ENCODE measurements at regions not wholly inside any gene's neighbourhood (a gene's known extent, or its start where the extent isn't known, plus 50 kb on each side); places are given as distances from the start of the nearest gene placed in this dataset.
"Not testable (repeated sequence)": the region's sequence is repeated elsewhere in the genome, so short reads cannot be mapped to it uniquely, and the experiment has no call there.

DNA sequence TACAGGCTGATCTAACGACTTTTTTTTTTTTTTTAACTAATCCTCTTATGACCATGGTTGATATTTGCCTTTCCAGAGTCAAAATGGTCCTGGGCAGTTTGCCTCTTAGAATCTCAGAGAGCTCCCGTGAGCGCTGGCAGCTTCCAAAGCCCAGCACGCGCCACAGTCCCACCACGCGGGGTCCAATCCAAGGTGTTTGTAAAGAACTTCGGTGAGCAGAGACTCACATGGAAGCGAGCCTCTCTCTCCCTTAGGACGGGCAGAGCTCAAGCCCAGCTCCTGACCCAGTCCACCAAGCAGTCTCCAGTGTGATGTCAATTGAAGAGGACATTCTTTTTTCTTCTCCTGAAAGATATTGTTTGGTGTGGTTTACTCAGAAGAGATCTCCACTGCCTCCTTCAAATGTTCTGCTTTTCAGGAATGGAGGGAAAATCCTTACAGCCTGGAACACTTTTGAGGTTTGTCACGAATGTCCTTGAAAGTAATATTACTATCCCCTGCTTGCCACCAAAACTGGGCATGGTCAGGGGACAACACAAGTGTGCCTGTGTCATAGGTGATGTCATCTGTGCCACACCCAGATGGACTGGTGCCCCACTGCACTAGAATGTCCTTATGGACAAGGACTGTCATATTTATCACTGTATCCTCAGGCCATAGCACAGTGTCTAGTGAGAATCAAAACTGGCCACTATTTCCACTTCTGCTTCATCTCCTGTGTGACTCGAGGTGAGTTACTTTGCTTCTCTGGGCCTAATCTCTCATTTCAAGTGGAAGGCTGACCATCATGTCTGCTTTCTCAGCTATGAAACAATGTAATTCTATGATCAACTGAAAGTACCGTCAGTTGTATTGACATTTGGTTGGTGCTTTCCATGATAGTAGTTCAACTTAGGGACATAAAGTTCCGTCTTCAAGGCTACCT lies 97.4 kb upstream of the EDEM3 start:
- DNase-seq = no peak

GRCh38 chr1:184843732-184844495 lies 89.3 kb upstream of the EDEM3 start:
- DNase-seq = no peak

DNA sequence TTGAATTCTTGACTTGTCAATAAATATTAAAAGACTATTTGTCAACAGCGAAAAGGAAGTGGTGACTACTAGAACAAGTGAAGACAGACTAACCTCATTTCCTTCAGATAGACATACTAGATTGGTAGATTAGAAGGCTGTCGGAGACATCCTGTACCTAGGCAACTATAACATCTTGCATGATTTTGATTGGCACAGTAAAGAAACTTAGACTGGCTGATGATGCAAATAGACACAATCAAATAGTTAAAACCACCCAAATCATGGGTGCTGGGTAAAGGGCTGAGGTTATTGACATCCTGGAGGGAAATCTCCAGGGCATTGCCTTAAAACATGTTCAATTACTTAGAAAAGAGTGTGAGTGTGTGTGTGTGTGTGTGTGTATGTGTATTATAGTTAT lies 85.9 kb upstream of the EDEM3 start:
- DNase-seq = no peak

- peak; percentile 97 for DNase-seq
These were observed 83.9 kb upstream of the EDEM3 start for GRCh38 chr1:184838504-184838951.

- no peak for DNase-seq
These were observed 82.6 kb upstream of the EDEM3 start for GRCh38 chr1:184836934-184837895.

DNA sequence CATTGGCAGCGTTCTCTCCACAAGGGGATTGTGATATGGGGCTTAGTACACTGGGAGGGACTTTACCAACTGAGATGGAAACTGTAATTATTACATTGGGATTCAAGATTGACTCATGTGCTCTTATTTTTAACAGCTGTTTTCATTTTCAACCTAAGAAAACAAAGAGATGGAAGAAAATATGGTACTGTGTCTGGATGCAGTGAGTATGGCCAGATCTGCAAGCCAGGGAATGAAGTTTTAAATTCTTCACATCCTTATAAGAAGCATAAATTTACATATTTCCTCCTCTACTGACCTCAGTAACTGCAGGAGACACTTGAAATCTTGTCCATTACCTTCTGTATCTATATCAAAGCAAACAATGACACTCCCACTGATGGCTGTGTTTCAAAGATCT lies 81.5 kb upstream of the EDEM3 start:
- peak; percentile 51 for DNase-seq

GRCh38 chr1:184833994-184834393 lies 79.3 kb upstream of the EDEM3 start:
- DNase-seq = not testable (repeated sequence)

DNA sequence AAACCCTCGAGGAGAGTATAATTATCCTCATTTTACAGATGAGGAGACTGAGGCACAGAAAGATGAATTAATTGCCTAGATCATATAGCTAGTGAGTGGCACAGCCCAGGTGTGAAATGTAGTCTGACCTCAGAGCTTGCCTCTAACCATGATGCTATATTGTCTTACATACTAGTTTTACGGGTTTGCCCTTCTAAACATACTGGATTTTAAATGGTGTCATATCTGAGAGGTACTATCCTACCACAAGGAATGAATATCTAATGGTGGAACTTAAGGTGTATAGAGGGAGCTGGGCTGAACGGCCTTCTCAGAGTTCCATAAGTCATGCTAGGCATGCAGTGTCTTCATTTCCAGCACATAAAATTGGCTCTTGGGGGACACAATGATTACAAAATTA lies 77.9 kb upstream of the EDEM3 start:
- no peak for DNase-seq

GRCh38 chr1:184829496-184829895 lies 74.8 kb upstream of the EDEM3 start:
- DNase-seq = not testable (repeated sequence)

GRCh38 chr1:184828369-184828717 lies 73.7 kb upstream of the EDEM3 start:
- no peak for DNase-seq

DNA sequence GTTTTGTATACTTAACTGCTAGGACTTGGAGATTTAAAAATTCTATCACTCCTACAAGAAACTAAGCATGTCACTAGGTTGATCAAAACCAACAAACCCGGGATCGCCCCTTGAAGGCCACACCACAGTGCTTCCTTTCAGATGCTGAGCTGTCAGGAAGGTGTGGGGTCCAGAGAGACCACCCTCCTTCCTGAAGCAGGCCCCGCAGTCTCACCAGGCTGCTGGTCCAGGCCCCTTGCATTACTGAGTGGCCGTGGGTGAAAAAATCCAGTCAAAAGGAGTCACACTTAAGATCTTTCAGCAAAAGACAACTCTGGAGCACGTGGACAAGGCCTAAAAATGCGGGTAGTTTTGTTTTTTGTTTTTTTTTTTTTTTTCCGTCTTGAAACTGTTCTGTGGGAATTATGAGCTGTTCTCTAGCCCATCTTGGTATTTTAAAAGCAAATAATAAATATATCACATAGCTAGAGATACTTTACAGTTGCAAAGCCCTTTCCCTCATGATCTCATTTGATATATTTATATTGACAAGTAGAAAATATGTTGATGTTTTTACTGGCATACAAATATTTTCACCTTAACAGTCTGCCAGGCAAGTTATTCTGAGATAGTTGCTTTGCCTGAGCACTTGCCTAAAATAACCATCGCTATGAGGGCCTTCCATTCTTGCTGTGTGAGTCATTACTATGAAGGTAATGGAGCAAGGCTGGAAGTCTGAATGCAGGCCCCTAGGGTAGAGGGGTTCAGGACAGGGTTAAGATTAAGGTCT lies 73.1 kb upstream of the EDEM3 start:
- peak; percentile 81 for DNase-seq

GRCh38 chr1:184826001-184826400 lies 71.3 kb upstream of the EDEM3 start:
- DNase-seq = no peak

DNA sequence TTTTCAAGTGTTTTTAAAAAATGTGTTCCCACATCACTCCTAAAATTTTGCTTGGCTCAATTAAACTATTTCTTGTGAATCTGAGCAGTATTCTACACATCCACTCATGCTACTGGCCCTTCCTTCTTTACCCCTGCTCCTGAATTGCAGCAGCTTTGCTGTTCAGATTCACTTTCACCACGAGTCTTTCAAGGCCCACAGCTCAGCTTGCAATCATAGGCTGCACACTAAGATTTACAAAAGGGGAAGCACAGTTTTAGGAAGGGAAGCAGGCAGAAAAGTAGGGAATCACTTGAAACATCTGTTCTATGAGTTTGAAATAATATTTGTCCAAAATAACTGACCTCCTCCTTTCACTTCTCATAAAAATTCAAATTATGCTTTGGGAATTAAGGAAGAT lies 70.9 kb upstream of the EDEM3 start:
- DNase-seq = no peak

DNA sequence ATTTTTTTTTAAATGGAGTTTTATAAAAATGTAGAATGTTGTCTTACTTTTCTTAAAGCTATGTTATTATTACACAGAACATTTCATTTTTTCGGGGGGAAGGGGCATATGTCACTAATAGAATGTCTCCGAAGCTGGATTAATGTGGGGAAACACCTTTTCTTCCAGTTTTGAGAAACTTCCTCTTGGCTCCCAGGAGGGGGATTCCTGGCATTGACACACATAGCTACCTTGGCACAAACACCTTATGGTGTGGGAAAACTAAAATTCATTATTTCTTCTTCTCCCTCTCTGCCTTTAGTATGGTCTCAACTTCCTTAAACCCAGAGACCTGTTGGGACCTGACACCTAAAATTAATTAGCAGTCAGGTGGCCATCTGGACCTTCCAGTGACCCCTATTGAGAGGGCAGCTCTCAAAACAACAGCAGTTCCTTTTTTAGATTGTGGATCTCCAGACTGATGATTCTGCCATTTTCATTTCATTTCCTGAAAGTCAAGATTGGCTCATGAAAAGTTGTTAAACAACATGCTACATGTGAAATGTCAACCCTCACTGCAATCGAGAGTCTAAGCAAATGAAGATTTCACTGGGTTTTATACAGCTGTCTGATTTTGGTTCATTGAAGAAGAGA lies 70.1 kb upstream of the EDEM3 start:
- DNase-seq = no peak

- DNase-seq = peak; percentile 44
These were observed 68.4 kb upstream of the EDEM3 start for GRCh38 chr1:184823080-184823479.

GRCh38 chr1:184822267-184822666 lies 67.6 kb upstream of the EDEM3 start:
- DNase-seq = no peak

DNA sequence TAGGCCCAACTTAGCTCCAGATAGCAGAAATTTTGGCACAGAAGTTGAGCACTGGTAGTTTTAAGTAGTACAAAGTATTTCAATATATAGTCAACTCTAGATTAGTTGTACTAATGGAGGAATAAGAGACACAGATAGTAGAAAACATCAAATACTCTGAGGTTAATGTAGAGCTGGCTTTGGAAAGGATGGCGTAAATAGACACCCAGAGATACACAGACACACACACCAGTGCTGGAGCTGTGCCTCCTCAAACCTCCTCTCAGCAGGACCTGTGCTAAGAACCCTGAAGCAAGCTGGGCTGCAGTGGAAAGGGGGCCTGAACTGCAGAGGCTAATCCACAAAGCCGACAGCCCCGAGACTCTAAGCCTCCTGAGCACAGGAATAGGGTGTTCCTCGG lies 67.0 kb upstream of the EDEM3 start:
- no peak for DNase-seq

GRCh38 chr1:184820956-184821355 lies 66.3 kb upstream of the EDEM3 start:
- DNase-seq = no peak

DNA sequence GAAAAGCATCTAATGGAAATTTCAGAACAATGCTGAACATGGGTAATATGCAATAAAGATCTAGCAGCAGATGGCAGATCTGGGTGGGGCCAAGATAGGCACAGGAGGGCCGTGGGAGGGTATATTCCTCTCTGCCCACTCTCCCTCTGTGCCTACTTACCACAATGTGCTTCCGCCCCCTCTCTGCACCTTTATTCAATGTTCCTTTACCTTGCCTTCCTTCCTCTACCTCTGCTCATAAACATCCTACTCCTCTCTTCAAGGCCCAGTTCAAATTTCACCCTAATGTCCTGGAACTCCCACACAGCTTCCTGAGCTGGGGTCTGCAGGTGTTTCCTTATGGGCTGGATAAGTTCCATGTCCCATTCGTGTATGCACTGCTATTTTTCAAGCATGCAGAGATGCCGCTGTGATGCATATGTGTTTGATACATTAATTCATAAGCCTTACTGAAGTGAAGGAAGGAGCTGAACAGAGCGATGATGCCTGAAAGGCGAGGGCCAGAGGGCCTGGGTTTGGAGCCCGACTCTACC lies 65.6 kb upstream of the EDEM3 start:
- DNase-seq = no peak

GRCh38 chr1:184818646-184819045 lies 64.0 kb upstream of the EDEM3 start:
- DNase-seq = no peak

DNA sequence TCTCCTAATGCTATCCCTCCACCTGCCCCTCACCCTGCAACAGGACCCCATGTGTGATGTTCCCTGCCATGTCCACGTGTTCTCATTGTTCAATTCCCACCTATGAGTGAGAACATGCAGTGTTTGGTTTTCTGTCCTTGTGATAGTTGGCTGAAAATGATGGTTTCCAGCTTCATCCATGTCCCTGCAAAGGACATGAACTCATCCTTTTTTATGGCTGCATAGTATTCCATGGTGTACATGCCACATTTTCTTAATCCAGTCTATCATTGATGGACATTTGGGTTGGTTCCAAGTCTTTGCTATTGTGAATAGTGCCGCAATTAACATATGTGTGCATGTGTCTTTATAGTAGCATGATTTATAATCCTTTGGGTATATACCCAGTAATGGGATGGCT lies 62.3 kb upstream of the EDEM3 start:
- not testable (repeated sequence) for DNase-seq
